ENCODE measurements at regions not wholly inside any gene's neighbourhood (a gene's known extent, or its start where the extent isn't known, plus 50 kb on each side); places are given as distances from the start of the nearest gene placed in this dataset.

DNA sequence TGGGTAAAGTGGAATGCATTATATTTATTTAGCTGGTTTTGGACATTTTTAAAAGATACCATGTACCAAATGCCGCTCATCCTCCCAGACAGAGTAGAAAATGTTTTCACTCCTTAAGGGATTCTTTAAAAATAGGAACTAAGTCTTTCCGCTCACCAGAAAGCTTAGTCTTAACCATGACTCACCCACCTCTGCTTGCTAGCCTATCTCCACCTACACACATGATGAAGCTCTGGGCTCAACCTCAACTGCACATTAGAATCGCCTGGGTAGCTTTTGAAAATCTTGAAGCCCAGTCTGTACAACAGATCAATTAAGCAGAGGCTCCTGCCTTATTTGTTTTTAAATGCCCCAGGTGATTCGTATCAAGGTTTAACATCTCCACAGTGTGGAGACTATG lies 260.5 kb downstream of the NEDD1 start:
- Histone ChIP-seq H3K4me2 (no peak overlapping the region), H3K36me3 (replicated peaks; ENCODE audit: insufficient read depth, low read depth) (no peaks in the 10 kb centered on the region), H2AFZ (no peak overlapping the region), H3K4me1 (ENCODE audit: insufficient read depth) (no peaks in the 10 kb centered on the region), H3K4me3 (no peak overlapping the region), H3K27ac (no peak overlapping the region), H3K9me3 (ENCODE audit: low read depth) (no peaks in the 10 kb centered on the region), H3K9me2 (replicated peaks; ENCODE audit: insufficient read depth) (no peaks in the 10 kb centered on the region), H4K20me1 (ENCODE audit: insufficient read depth, poor library complexity, severe bottlenecking) (no peaks in the 10 kb centered on the region), H3K79me2 (no peaks in the 10 kb centered on the region), H3K27me3 (no peaks in the 10 kb centered on the region)
- 81% methylated on average over 4 of the region's 4 CpGs for WGBS (ENCODE audit: low lambda C conversion rate, missing lambda C conversion rate)
- TF ChIP-seq EZH2 (IDR thresholded peaks at IDR 0.05; ENCODE audit: borderline replicate concordance) (no peak), EZH2phosphoT487 (IDR thresholded peaks at IDR 0.05; ENCODE audit: low read depth, severe bottlenecking, unreplicated experiment) (no peak)
- TF ChIP-seq, protein P1, sequence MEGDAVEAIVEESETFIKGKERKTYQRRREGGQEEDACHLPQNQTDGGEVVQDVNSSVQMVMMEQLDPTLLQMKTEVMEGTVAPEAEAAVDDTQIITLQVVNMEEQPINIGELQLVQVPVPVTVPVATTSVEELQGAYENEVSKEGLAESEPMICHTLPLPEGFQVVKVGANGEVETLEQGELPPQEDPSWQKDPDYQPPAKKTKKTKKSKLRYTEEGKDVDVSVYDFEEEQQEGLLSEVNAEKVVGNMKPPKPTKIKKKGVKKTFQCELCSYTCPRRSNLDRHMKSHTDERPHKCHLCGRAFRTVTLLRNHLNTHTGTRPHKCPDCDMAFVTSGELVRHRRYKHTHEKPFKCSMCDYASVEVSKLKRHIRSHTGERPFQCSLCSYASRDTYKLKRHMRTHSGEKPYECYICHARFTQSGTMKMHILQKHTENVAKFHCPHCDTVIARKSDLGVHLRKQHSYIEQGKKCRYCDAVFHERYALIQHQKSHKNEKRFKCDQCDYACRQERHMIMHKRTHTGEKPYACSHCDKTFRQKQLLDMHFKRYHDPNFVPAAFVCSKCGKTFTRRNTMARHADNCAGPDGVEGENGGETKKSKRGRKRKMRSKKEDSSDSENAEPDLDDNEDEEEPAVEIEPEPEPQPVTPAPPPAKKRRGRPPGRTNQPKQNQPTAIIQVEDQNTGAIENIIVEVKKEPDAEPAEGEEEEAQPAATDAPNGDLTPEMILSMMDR (IDR thresholded peaks at IDR 0.05; ENCODE audit: poor library complexity), result no peak
- no peak for DNase-seq (ENCODE audit: low spot score)

GRCh38 chr12:97168804-97169203 lies 261.7 kb downstream of the NEDD1 start:
- H3K9me2 ChIP-seq (replicated peaks; ENCODE audit: insufficient read depth), result no peaks in the 10 kb centered on the region
- WGBS (ENCODE audit: low lambda C conversion rate, missing lambda C conversion rate), result 84% methylated on average over 4 of the region's 4 CpGs

DNA sequence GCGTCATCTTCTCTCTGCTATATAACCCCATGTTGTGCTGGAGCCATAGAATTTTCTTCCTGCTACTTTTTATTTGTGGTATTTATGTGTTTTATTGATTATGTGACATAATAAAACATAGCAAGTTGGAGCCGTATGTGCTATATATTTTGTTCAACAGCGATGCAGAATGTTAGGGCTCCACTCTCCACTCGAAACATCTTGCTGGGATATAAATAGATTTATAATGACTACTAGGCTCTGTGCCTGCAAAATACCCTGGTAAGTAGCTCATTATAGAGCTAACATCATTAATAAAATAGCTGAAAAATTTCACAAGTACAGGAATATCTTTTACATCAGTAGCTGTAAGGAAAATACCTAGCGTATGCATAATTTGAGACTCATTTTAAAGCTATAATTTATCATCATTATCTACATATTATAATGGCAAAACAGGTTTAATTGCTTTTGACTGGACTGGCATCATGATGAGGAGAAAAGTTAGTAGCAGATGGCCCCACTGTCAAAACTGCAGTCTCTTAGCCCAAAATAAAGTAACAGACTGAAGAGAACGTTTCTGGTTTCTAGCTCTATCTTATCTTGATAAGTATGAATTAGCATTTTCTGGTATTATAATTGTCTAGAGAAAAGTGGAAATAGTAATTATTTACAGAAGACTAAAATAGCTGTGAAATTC lies 263.0 kb downstream of the NEDD1 start:
- no peaks in the 10 kb centered on the region for H3K9me2 ChIP-seq (replicated peaks; ENCODE audit: insufficient read depth)
- no peak overlapping the region for H2AFZ ChIP-seq
- no peaks in the 10 kb centered on the region for H3K79me2 ChIP-seq
- no peaks in the 10 kb centered on the region for H4K20me1 ChIP-seq (ENCODE audit: insufficient read depth, poor library complexity, severe bottlenecking)
- H3K27me3 ChIP-seq, result no peaks in the 10 kb centered on the region
- TF ChIP-seq EZH2phosphoT487 (IDR thresholded peaks at IDR 0.05; ENCODE audit: low read depth, severe bottlenecking, unreplicated experiment) (no peak), EZH2 (IDR thresholded peaks at IDR 0.05; ENCODE audit: borderline replicate concordance) (no peak)
- TF ChIP-seq, protein P1 (IDR thresholded peaks at IDR 0.05; ENCODE audit: poor library complexity), result no peak
- H3K9me3 ChIP-seq (ENCODE audit: low read depth), result no peaks in the 10 kb centered on the region
- WGBS (ENCODE audit: low lambda C conversion rate, missing lambda C conversion rate), result 78% methylated on average over 6 of the region's 6 CpGs
- H3K4me1 ChIP-seq (ENCODE audit: insufficient read depth), result no peaks in the 10 kb centered on the region
- DNase-seq (ENCODE audit: low spot score), result no peak
- no peak overlapping the region for H3K4me2 ChIP-seq
- H3K4me3 ChIP-seq, result no peak overlapping the region
- H3K36me3 ChIP-seq (replicated peaks; ENCODE audit: insufficient read depth, low read depth), result no peaks in the 10 kb centered on the region
- no peak overlapping the region for H3K27ac ChIP-seq

More at GRCh38 chr12:97168804-97169203, 261.7 kb downstream of the NEDD1 start:
- Histone ChIP-seq H3K36me3 (replicated peaks; ENCODE audit: insufficient read depth, low read depth) (no peaks in the 10 kb centered on the region), H4K20me1 (ENCODE audit: insufficient read depth, poor library complexity, severe bottlenecking) (no peaks in the 10 kb centered on the region), H3K27ac (no peak overlapping the region), H3K4me3 (no peak overlapping the region), H3K9me3 (ENCODE audit: low read depth) (no peaks in the 10 kb centered on the region), H2AFZ (no peak overlapping the region), H3K27me3 (no peaks in the 10 kb centered on the region), H3K79me2 (no peaks in the 10 kb centered on the region), H3K4me2 (no peak overlapping the region), H3K4me1 (ENCODE audit: insufficient read depth) (no peaks in the 10 kb centered on the region)
- no peak for DNase-seq (ENCODE audit: low spot score)
- TF ChIP-seq EZH2phosphoT487 (IDR thresholded peaks at IDR 0.05; ENCODE audit: low read depth, severe bottlenecking, unreplicated experiment) (no peak), EZH2 (IDR thresholded peaks at IDR 0.05; ENCODE audit: borderline replicate concordance) (no peak)
- TF ChIP-seq, protein P1 (IDR thresholded peaks at IDR 0.05; ENCODE audit: poor library complexity), result no peak
